MV-4-11 (cell line): ENCODE measurements at regions not wholly inside any gene's neighbourhood (a gene's known extent, or its start where the extent isn't known, plus 50 kb on each side); places are given as distances from the start of the nearest gene placed in this dataset.
"Not testable (repeated sequence)": the region's sequence is repeated elsewhere in the genome, so short reads cannot be mapped to it uniquely, and the experiment has no call there.

Experiments used
- DNase-seq: peaks from one replicate; lab custom pipeline; 2025; lab: John Stamatoyannopoulos, UW

- no peak for DNase-seq
These were observed 370.6 kb upstream of the IGFBP3 start for GRCh38 chr7:46291601-46292150.

GRCh38 chr7:46291050-46291438 is 370.0 kb upstream of the IGFBP3 start:
- no peak for DNase-seq

- no peak for DNase-seq
These were observed 369.4 kb upstream of the IGFBP3 start for GRCh38 chr7:46290374-46291049.

- DNase-seq, result no peak
These were observed 367.8 kb upstream of the IGFBP3 start for GRCh38 chr7:46288861-46289260.

- no peak for DNase-seq
These were observed 366.9 kb upstream of the IGFBP3 start for GRCh38 chr7:46288010-46288409.

GRCh38 chr7:46286957-46287356 is 365.9 kb upstream of the IGFBP3 start:
- DNase-seq, result no peak

- no peak for DNase-seq
These were observed 365.3 kb upstream of the IGFBP3 start for GRCh38 chr7:46286356-46286755.

- DNase-seq, result no peak
These were observed 364.8 kb upstream of the IGFBP3 start for GRCh38 chr7:46285878-46286277.

- DNase-seq, result no peak
These were observed 362.8 kb upstream of the IGFBP3 start for GRCh38 chr7:46283852-46284251.

- no peak for DNase-seq
These were observed 361.1 kb upstream of the IGFBP3 start for GRCh38 chr7:46282155-46282554.

- no peak for DNase-seq
These were observed 360.0 kb upstream of the IGFBP3 start for GRCh38 chr7:46281071-46281470.

GRCh38 chr7:46279290-46279689 is 358.2 kb upstream of the IGFBP3 start:
- no peak for DNase-seq

GRCh38 chr7:46264646-46265045 is 343.6 kb upstream of the IGFBP3 start:
- DNase-seq, result no peak

GRCh38 chr7:46261638-46262037 is 340.6 kb upstream of the IGFBP3 start:
- DNase-seq, result not testable (repeated sequence)

GRCh38 chr7:46259947-46260346 is 338.9 kb upstream of the IGFBP3 start:
- DNase-seq, result no peak

GRCh38 chr7:46257761-46258448 is 336.8 kb upstream of the IGFBP3 start:
- DNase-seq, result no peak

- no peak for DNase-seq
These were observed 336.0 kb upstream of the IGFBP3 start for GRCh38 chr7:46256870-46257661.

- DNase-seq, result no peak
These were observed 332.4 kb upstream of the IGFBP3 start for GRCh38 chr7:46253520-46253919.

- no peak for DNase-seq
These were observed 326.6 kb upstream of the IGFBP3 start for GRCh38 chr7:46247664-46248063.

- DNase-seq, result no peak
These were observed 324.6 kb upstream of the IGFBP3 start for GRCh38 chr7:46245586-46246111.

- DNase-seq, result no peak
These were observed 323.7 kb upstream of the IGFBP3 start for GRCh38 chr7:46244757-46245156.

- no peak for DNase-seq
These were observed 322.3 kb upstream of the IGFBP3 start for GRCh38 chr7:46243406-46243805.
